Right renal cortex interstitium (tissue), 3 donors: ENCODE measurements at regions not wholly inside any gene's neighbourhood (a gene's known extent, or its start where the extent isn't known, plus 50 kb on each side); places are given as distances from the start of the nearest gene placed in this dataset.

Source experiments
- DNase-seq, 3 donors: peaks; one replicate each; pipeline ENCODE4 v3.0.0-alpha.2; 2013; ENCODE audit warnings: low read depth in 3 of 3, low spot score in 2 of 3

DNA sequence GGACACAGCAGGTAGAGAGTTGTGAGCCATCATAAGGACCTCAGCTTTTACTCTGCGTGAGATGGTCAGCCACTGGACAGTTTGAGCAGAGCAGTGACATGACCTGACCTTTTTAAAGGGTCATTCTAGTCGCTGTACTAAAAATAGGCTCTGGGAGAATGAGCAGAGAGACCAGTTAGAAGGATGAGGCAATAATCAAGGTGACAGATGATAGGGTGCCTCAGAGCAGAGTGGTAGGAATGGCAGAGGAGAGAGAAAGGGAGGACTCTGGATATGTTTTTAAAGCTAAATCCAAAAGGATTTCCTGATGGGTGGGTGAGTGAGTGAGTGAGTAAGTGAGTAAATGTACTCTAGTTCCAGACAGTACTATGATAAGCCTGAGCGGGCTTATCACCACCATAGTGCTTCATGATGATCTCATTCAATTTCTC is 83.6 kb upstream of the ARHGAP5 start:
- no peak for DNase-seq

DNA sequence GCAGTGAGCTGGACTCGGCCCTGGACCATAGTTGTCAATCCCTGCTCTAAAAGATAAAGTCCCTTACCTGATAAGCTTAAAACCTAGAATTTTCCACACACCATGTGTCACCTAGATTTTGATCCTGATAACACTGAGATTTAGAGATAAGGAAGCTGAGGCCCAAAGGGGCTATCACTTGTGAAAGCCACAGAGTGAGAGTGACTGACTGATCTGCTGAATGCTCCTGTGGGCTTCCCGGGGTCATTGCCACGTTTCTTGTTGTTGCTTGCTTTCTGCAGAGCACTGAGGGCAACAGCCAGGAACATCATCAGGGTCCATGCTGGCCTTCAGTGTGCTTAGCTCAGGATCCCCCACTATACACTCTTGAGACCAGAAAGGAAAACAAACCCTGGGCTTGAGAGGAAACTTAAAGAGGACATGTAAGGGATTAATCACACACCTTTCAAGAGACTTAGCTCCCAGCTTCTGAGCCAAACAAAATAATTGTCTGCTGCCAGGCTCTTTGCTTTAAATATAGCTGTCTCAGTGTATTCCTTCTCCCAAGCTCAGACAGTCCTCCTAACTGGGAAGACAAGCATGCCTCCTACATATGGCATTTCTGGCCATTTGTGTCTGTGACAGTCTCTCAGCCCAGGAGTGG is 82.6 kb upstream of the ARHGAP5 start:
- no peak for DNase-seq

DNA sequence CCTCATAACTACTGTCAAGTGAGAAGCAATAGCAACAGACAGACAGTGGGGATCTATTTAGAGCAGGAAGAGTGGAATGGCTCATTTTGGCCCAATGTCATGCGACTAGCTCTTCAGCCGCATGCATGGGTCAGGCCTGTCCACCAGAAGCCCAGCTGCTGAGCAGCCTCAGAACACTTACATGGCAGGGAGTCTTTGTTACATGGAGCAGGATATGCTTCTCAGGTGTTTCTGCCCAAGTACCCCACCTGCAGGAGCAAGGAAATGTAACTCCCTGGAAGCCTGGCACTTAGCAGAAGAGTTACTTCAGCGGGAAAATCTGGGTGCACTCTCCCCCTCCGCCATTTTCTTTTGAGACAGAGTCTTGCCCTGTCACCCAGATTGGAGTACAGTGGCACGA is 73.5 kb upstream of the ARHGAP5 start:
- DNase-seq: no peak

DNA sequence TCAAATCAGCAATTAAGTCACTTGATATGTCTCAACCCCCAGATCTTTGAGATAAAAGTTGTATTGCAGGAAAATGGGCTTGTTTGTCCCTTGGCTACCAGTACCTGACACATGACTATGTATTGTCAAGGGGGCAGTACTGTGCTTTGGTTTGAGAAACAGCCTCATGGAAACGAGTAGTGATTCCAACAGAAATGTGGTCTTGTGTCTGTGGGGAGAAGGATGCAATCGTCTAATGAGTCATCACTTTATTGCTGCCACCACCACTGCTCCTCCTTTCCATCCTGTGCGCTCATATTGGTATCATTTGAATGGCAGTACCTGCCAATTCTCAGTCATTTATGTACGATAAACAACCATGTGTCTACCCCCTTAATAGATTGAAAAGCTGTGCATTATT is 72.8 kb upstream of the ARHGAP5 start:
- DNase-seq: no peak

DNA sequence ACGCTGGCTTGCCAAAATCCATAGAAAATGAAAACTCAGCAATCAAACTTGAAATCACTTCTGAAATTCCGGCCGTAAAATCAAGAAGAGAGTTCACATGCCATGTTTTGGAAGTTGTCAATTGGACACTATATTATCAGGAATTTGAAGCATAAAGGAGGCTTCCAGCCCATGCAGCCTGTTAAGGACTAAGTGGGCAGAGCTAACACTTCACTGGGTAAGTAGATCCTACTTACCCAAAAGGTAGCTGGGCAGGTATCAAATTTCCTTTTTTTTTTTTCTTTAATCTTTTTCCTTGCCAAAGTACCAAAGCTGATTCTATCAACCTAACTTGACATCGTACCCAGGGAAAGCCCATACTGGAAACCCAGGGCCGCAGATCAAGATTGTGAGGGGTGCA is 71.5 kb upstream of the ARHGAP5 start:
- DNase-seq: no peak

DNA sequence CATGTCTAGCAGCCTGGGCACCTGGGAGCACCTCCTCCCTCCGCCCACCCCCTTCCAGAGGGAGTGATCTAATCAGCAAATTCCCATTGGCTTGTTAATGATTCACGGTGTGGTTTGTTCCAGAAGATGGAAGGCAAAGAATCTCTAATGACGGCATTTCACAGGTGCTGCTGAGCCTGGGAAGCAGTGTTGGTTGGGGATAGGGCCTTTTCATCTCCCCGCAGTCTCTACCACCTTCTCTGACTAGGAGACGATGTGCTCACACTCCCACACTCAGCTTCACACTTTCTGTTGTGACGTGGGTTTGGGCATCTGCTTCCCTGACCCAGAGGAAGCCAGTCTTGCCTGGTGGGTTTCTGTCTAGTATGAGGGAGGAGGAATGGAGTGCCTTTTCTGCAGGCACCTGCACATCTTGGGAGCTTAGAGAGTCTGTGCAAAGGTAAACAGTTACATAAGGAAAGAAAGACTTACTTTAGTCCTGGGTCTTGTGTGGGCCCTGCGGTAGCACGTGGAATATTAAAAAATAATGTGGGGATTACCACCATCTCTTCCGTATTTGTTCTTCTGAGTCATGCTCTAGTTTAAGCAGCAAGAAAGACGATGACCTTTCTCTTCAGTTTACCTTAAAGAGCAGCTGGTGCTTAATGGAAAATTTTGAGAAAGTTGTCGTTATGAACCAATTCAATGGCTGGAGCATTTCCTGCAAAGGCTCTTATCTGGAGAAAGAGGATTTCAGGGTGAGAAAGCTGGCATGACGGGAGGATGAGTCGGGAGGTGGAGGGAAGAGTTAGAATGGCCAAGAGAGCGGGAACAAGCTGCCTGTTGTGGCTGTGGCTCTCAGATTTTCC is 70.6 kb upstream of the ARHGAP5 start:
- DNase-seq: no peak

DNA sequence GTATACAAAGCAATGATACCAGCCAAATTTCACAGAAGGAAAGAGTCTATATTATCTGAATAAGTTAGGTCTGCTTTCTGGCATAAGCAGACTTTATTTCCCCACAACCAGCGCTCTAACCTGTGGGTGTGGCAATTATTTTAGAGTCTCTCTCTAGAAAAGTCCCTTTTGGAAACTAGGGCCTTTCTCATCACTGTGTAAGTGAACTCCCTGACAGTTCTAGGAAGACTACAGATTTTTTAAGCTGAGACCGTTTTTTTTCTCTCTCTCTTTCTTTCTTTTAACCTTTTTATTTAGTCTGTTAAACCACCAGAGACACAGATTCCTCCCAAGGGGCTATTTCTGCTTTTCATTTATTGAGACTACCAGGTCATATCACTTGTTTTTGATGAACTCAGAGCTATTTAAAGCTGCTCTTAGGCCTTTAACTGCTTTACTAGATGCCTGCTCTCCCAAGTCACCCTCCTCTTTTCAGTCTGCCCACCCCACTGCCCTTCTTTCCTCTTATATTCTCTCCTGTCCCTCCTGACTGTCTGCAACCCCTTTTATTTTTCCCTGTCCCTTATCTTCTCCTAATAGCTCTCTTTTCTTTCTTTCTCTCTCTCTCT is 69.2 kb upstream of the ARHGAP5 start:
- DNase-seq: no peak

DNA sequence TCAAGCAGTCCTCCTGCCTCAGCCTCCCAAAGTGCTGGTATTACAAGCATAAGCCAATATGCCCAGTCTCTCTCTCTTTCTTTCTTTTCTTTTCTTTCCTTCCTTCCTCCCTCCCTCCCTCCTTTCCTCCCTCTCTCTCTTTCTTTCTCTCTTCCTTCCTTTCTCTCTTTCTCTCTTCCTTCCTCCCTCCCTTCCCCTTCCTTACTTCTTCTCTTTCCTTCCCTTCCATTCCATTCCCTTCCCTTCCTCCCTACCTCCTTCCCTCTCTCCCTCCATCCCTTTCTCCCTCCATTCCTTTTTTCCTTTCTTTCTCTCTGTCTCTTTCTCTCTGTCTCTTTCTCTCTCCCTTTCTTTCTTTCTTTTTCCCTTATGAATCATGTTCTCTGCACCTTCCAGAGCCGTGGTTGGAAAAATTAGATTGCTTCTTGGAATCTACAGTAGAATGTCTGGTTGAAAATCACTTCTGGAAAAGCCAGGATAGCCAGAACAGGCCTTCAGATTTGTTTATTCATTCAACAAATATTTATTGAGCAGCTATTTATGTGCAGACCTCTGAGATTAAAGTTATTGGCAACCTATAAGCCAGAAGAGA is 68.4 kb upstream of the ARHGAP5 start:
- no peak for DNase-seq

DNA sequence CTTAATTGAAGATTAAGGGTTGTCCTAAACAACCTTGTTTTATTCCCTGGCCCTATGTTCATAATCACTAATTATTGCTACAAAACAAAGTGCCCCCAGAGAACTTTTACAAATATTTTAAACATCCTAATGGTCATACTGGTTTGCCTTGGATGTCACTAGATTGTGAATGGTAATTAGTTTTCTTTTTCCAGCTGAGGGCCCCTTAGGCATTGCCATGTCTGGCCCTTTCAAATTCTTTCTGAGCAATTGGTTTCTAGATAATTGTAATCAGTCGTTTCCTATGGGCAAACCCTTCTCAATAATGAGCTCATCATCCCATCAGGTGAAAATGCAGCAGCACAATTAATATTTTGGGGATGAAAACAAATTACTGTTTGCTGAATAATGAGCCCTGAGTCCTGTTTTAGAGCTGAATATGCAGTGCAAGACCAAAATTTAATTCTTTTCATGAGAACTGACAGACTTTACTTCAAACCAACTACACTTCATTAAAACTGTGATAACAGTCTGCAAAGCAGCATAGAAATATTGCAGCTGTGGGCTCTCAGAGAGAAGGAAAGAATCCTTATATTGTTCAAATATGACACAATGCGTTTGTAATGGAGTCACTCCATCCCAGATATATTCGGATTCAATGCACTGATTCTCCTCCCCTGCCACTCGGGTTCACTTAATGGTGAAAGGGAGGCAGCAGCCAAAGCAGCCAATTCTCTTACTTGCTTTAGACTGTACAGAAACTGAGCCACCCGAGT is 67.7 kb upstream of the ARHGAP5 start:
- no peak for DNase-seq

DNA sequence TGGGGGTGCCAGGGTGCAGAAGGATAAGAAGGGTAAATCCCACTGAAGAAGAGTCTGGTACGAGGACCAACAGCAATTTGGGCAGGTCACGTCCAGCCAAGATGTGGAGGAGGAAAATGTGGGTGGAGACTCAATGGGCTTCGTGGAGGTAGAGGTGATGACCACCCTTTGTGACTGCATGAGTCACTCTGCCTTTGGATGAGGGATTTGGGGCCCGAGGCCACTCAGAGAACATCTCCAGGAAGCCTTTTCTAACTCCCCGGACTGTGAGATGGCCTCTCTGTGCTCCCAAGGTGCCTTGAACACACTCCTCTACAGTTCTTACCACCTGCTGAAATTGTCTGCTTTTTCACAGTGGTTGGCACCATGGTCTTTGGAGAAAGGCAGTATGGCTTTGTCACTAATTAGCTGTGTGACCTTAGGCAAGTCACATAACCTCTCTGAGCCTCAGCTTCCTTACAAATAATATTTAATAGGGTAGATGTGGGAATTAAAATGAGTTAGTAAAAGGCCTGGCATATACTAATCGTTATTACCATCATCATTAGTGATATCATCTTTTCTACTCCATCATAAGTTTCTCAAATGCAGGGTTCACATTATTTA is 67.0 kb upstream of the ARHGAP5 start:
- no peak for DNase-seq

DNA sequence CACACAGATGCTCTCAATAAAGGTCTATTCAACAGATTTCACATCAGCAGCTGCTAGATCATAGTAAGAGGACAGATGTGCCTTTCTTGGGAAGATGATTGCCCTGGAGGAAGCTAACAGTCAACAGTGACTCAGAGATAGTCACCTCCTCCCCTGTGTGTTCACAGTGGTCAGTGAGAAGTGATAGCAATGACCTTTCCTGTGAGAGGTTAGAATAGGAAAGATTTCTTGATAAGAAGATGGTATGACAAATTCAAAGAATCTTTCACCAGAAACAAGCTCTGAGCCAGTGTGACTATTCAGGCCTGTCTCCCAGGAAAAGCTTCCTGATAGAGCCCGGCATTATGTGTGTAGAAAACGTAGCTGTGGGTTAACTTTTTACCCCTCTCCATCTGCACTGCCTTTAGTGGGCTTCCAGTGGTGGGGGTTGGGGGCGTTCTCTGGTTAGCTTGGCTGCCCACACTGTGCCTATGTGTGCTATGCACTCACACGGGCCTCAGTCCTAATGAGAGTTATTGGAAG is 66.4 kb upstream of the ARHGAP5 start:
- DNase-seq: no peak

DNA sequence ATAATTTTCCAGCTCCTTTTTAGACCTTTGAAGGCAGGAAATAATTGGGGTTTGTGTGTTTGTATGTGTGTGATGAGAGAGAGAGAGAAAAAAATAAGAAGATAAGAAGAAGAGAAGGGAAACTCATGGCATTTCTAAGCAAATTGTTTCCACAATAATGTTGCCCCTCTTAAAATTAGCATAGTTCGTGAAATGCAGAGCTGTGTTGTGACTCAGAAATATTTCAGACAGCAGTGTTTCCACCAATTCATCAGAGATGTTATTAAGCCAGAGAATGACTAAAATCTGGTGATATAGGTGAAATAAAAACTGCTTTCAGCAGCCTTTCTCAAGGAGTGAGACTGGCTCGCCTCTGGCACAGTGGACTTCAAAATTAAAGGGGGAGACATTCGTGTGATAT is 65.9 kb upstream of the ARHGAP5 start:
- DNase-seq: no peak

DNA sequence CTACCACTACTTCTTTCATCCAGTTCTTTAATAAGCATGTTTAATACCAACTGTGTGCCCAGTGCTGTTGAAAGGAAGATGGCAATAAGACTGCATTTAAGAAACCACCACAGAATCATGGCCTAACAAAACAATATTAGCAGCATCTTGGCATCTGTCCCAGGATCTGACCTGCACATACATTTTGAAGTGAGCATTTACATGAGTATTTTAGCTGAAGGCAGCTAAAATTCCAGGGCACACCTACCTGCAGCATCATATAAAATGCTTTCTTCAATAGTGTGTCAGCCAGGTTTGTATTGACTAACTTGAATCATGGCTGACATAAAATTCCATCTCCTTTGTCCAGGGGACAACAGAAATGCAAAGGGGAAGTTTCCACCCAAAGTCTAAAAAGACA is 65.0 kb upstream of the ARHGAP5 start:
- DNase-seq: no peak

DNA sequence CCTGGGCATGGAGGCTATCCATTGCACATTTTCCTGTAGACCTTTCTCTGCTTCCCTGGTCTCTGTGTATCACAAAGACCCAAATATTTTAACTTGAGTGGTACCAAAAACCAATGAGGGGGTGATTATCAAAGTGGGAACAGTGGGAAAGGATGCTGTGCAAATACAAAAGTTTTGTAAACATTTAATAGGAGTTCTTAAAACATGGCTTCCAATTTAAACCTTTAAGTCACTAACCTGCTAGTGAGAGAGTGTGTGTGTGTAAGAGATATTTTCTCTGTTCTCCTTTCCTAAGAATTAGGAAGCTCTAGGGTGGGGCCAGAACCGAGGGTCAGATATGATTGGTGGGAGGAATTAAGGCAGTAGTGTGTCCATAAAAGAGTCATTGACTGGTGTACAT is 64.5 kb upstream of the ARHGAP5 start:
- DNase-seq: no peak

DNA sequence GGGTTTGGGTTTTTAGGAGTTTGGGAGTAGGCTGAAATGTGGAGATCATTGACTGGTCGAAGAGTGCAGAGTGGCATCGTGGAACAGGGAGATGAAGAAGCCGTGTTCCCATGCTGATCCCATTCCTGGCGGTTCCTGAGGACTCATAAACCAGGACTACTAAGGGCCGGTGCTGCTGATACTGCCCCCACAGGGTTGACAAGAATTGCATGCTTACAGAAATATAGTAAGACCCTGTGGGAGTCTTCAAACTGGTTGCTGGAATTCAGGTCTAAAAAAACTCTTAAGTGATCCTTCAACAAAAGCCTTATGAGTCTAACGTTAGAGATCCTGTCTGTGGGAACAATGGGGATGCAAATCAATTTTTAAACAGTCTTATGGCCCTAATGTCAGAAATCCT is 64.0 kb upstream of the ARHGAP5 start:
- no peak for DNase-seq

DNA sequence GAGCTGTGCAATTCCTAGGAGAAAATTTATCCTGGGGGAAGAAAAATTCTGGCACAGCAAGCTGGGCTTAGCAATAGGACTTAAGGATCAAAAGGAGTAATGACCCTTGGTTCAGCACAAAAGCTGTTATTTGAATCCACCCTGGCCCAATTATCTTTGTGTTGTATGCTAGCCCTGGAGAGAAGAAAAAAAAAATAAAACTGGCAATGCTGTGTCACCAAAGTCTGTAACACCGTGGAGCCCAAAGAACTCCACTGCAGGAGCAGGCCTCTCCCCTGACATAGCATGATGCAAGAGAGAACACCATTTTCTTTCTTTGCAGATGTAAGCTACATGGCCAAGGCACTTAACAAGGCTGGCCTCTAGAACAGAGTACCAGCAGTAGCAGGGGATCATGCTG is 63.0 kb upstream of the ARHGAP5 start:
- no peak for DNase-seq

DNA sequence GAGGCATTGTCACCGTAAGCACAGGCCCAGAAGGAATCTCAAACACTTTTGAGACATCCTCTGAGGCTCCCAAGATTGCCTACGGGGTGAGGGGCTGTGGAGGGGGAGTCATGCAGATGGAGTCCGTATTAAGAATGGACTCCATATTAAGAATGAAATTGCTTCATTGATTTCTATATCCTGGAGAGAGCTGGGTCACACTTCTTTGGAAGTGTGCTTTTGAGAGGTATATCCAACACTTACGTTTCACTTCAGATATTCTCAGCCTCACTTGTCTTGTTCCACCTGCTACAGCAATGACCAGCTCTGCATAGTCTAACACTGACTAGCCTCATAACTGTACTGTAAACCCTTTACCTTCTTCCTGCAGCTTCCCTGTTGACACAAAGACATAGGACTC is 62.6 kb upstream of the ARHGAP5 start:
- no peak for DNase-seq

DNA sequence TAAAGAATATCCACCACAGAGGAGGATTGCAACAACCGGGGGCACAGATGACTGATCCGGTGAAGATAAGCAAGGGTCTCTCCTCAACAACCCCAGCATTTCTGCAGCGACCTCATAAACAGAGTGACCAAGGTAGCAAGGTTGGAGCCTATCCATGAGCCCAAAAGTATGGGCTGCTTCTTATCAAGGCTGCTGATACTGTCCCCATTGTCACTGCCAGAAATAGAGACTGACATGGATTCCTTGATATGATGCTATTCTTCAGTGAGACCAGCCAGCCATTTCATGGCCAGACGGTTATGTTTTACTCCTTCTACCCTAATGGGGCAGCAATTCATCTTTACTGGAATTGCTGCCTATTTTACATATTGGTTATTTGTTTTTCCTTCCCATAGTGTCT is 61.9 kb upstream of the ARHGAP5 start:
- DNase-seq: no peak

DNA sequence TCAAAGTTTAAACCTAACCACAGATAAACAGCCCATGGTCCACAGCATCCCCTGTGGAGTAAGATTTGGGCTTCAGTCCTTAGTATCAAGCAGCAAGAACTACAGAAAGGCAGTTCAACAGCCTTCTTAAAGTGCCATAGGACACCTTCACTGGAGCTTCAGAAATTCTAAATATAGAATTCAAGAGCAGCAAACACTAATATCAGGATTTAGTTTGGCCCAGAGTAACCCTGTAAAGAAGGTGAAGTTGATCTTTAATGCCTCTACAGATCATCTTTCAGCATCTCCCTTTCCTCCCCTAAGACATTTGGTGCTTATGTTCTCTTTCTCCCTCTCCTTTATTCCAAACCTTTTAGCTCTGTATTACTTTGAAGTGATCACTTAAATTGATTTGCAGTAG is 59.5 kb upstream of the ARHGAP5 start:
- no peak for DNase-seq

DNA sequence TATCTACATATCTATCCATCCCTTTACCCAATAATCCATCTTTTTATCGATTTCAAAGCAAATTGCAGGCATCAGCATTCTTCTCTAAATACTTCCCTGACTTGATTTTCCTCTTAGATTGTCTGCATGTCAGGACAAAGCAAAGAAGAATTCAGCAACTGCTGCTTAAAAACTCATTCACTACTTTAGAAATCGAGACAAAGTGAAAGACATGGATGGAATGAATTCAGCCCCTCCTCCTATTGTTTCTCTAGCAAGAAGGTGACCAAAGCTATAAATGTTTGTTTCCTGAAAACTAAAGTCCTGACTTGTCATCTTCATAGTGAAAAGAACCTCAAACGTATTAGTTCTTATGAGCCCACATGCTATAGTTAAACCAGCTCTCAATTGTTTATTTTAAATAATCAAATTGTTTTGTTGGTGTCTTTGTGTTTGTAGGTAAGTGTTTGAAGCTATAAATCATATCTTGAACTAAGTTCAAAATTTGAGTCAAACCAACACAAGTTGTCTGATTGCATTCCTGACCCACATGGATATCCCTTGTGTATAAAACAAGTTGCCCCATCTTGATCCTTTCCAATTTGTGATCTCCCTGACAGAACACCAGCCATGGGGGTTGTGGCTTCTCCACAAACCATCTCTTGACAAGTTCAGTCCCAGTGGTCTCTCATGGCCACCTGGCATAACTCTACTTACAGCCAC is 58.6 kb upstream of the ARHGAP5 start:
- DNase-seq: no peak
